ENCODE measurements at regions not wholly inside any gene's neighbourhood (a gene's known extent, or its start where the extent isn't known, plus 50 kb on each side); places are given as distances from the start of the nearest gene placed in this dataset.
"Not testable (repeated sequence)": the region's sequence is repeated elsewhere in the genome, so short reads cannot be mapped to it uniquely, and the experiment has no call there.

DNA sequence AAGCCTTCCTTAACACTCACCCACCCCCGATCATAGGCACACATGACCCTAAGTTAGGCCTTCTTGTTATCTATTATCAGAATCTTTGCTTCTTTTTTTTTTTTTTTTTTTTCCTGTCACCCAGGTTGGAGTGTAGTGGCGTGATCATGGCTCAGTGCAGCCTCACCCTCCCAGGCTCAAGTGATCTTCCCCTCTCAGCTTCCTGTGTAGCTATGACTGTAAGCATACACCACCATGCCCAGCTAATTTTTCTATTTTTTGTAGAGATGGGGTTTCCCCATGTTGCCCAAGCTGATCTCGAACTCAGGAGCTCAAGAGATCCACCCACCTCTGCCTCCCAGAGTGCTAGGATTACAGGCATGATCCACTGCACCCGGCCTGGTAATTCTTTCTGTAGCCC is 328.7 kb downstream of the NR4A2 start:
- DNase-seq, result no peak

DNA sequence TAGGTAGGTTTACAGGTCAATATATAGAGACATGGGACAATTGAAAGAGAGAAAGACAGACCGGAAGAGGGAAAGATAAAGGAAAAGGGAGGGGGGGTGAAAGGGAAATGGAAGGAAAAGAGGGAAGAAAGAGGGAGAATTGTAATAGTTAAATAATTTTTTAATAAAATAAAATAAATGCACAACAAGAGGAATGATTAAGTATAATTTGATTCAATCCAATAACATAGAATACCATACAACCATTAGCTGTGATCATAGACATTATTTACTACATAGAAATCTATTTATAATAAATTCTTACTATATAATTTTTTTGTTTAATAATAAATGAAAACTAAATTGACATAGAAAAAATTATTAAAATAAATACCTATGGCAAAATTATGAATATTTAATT is 330.7 kb downstream of the NR4A2 start:
- no peak for DNase-seq

DNA sequence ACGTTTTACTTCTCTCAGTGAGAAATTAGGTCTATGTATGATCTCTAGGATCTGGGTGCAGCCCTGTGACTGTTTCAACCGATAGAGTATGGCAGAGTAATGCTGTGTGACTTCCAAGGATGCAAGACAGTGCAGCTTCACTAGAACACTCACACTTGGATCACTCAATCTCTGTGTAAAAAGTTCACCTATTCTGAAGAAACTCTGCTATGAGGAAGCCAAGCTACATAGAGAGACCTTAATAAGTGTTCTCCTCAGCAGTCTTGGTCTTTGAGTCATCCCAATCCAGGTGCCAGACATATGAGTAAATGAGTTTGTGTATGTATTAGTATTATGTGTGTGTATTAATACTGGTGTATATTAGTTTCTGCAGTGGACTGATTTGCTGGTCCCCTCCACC is 335.0 kb downstream of the NR4A2 start:
- no peak for DNase-seq

DNA sequence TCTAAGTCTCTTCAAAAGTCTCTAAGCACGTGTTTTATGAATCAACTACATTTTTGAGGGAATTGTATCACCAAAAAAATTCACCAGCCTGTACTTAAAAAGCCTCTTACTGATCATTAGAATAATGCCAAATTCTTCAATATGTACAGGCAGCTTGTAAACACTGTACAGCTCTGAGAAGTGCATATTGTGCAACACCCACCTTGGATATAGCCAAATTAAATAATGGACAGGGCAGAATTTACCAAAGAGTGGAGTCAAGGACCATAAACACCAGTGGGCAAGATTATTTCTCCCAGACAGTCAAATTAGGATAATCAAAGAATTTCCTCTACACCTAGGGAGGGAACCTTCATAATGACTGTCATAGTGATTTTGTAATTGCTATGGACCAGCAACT is 338.2 kb downstream of the NR4A2 start:
- no peak for DNase-seq

DNA sequence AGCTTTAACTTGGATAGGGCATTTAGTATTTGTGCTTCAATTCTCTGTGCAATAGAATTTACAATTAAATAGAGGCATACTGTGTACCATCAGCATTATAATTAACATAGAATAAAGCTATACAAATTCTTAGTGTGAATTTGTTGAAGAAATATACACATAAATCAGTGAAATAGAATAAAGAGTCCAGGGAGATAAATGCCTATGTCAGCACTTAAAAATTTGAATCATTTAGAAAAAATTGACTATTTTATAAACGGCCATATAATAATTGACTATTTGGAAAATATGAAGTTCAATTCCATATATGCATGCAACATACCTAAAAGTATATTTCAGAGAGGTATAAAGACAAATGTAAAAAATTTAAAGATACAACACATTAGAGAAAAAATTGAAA is 348.7 kb downstream of the NR4A2 start:
- DNase-seq, result no peak

DNA sequence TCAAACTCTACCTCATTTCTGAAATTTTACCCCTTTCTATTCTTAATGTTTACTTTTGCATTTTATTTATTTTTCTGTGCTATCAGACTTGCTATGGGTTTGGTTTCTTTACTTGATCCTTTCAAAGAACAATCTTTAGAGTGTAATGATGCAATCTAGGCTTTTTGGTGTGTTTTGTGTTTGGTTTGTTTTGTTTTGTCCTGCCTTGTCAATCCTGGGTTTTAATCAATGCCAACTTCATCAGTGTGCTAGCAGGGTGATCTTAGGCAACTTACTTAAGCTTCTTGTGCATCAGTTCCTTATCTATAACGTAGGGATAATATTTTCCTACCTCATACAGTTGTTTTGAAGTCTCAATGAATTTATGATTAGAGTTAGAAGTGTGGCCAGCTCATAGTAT is 350.4 kb downstream of the NR4A2 start:
- DNase-seq, result no peak

DNA sequence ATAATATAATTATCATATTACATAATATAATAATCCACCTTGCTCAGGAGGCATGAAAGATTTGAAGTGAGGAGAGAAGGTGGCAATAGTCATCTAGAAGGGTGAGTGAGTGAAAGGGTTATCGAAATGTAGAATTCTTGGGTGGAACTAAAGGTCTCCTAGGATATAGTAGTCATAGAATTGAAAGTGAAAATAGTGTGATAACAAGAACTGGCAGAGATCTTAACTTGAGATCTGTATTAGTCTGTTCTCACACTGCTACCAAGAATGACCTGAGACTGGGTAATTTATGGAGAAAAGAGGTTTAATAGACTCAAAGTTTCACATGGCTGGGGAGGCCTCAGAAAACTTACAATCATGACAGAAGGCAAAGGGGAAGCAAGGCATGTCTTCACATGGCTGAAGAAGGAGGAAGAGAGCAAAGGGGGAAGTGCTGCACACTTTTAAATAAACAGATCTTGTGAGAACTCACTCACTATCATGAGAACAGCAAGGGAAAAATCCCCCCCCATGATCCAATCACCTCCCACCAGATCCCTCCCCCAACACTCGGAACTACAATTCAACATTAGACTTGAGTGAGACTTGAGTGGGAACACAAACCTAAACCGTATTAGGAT is 351.5 kb downstream of the NR4A2 start:
- DNase-seq, result no peak

DNA sequence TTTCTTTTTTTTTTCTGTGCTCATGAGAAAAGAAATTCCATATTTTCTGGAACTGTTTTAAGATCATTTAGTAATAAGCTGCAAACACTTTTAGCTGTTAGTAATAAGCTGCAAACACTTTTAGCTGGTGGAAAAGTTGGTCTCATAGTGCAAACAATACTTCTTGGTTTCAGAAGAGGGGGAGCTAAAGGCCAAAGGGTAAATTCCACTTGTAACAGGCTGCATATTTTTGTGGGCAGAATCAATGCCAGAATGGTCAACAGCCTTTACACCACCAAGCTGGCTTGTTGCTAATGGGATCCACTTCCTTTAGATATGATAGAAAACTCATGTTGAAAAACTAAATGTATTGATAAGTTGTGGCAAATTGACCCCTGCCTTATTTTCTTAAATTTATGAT is 356.8 kb downstream of the NR4A2 start:
- no peak for DNase-seq

DNA sequence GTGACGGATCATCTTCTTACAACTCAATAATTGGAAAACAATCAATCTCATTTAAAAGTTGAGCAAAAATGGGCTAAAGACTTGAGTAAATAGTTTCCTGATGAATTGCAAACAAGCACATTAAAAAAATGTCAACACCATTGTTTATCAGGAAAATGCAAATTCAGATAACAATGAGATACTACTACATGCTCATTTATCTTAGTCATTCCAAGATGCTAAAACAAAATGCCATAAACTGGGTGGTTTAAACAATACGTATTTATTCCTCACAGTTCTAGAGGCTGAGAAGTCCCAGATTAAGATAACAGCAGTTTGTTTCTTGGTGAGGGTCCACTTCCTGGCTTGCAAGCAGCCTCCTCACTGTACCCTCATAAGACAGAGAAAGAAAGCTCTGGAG is 359.6 kb downstream of the NR4A2 start:
- no peak for DNase-seq

DNA sequence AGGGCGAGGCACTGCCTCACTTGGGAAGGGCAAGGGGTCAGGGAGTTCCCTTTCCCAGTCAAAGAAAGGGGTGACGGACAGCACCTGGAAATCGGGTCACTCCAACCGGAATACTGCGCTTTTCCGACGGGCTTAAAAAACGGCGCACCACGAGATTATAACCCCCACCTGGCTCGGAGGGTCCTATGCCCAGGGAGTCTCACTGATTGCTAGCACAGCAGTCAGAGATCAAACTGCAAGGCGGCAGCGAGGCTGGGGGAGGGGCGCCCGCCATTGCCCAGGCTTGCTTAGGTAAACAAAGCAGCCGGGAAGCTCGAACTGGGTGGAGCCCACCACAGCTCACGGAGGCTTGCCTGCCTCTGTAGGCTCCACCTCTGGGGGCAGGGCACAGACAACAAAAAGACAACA is 366.5 kb downstream of the NR4A2 start:
- not testable (repeated sequence) for DNase-seq

DNA sequence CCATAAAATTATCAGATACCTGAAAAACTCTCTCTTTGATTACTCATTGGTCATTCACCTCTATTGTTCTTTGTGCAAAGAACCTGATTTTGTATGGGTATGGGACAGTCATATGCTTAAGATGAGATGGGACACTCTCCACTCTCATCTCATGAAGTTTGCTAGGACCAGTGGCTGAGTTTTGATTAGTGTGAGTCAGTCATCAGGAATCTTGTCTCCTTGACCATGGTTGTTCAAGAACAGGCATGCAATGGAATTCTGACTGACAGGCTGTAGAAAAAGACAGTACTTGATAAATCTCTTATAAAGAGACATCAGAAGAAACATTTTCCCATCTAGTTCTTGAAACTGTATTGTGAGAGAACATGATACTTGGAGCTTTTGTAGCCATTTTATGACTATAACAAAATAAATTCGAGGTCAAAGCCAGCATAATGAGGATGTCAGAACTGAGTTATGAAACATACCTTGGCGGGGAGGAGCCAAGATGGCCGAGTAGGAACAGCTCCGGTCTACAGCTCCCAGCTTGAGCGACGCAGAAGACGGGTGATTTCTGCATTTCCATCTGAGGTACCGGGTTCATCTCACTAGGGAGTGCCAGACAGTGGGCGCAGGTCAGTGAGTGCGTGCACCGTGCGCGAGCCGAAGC is 367.0 kb downstream of the NR4A2 start:
- DNase-seq, result no peak

DNA sequence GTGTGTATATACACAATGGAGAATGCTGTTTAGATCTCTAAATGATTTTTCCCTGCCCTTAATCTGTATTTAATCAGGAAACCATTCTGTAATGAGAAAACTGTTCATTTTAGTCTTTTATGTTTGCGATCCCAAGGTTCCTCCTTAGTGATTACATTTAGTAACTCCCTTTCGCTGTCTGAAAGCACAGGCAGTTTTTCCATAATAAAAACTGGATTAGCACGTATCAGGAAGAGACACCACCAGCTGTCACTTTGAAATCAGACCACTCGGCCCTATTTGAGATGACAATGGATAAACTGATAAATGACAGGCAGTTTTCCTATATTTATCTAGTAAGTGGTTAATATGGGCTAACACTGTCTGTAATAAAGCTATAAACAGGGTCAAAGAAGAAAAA is 370.9 kb downstream of the NR4A2 start:
- DNase-seq, result no peak

DNA sequence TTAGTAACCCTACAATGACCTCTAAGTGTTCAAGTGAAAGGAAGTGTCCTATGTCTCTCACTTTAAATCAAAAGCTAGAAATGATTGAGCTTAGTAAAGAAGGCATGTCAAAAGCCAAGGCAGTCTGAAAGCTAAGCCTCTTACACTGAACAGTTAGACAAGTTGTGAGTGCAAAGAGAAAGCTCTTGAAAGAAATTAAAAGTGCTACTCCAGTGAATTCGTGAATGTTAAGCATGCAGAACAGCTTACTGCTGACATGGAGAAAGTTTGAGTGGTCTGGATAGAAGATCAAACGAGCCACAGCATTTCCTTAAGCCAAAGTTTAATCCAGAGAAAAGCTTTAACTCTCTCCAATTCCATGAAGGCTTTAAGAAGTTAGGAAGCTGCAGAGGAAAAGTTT is 373.7 kb downstream of the NR4A2 start:
- no peak for DNase-seq

DNA sequence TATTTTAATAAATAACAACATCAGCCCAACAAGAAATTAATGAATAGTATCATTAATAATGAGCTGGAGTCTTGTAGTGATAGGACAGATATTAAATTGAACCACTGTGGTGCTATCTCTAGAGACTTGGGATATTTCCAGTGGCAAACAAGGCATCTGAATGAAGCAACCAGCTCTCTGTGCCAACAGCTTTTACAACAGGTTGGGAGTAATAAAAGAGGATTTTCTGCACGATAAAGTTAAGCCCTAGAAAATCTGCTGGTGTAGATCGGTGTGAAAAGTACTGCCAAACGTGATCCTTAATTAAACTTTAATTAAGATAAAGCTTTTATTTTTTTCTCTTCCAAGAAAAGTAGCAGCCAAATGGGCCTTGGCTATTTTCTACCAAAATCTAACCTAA is 385.5 kb downstream of the NR4A2 start:
- no peak for DNase-seq

DNA sequence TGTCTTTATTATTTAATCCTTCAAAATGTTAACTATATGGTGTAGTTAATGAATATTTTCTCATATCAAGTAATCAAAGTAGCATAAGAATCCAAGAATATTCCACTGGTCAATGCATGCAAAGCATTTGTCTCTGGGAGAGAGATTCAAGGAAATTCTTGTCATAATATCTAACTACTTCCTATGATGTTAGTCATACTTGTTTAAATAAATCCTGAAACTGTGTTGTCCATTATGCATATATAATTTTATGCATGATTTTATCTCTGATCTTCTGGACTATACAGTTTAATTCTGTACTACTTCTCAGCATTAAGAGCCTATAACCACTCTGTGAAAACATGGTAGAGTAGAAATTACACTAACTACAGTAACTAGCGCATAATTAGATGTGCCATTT is 388.3 kb downstream of the NR4A2 start:
- DNase-seq, result no peak

DNA sequence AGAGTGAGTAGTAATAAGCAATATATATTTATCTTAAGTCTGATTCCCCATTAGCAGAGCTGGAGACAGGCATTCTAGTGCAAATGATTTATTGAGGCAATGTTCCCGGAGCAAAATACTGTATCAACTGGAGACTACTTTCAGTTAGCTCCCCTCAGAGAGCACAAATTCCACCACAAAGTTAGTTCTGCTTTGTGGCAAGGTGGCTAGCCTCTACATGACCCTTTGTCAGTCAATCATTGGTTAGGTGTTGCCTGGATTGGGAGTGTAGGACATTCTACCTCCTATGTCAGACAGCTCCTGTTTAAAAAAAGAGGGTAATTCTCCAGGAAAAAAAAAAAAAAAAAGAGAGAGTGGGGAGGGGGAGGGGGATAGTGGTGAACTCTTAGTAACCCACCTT is 402.2 kb downstream of the NR4A2 start:
- DNase-seq, result no peak

DNA sequence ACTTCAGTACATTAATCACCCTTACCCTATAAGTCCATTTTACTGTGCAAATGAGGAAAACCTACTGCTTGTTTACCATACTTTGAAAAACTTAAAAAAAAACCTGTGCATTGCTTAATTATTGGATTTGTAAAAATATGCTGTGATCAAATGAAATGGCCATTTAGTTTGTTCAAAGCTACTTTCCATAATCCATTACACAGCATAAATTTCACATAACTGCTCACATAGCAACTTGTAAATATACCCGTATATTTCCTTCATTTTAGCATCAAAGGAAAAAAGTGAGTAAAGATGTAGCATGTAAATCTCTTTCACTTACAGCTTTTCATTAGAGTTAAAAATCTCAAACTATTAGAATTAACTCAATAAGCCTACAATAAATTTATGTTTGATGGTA is 415.1 kb downstream of the NR4A2 start:
- no peak for DNase-seq

DNA sequence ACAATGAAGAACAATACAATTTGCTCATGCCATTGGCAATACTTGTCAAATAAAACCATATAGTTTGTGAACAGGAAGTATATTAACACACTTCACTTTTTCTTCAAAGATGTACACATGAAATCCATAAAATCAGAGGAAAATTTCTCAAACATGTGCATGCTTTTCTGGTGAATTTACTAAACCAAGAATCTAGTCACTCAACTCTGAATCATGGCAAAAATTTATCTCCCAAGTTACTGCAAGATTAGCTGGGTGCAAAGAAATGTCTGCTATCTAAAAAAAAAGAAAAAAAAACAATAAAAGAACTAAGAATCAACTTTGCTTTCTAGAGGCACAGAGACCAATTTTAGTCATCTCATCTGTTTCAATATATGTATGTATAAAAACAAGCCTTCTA is 419.2 kb downstream of the NR4A2 start:
- DNase-seq, result no peak

DNA sequence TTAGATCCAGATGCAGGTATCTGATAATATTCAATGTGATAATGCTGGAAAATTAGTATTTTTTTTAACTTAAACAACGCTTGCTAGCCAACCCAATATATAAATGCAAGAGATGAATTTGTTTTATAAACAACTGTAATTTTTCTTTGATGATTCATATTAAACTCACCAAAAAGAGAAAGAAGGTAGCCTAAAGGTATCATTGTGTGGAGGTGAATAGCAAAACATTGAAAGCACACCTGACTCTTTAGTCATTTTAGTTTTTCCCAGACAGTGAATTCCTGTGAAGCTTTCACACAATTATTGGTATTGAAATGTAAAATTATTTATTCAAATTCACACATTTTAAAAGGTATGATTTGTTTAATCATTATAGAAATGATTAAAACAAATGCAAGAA is 424.0 kb downstream of the NR4A2 start:
- DNase-seq, result no peak

DNA sequence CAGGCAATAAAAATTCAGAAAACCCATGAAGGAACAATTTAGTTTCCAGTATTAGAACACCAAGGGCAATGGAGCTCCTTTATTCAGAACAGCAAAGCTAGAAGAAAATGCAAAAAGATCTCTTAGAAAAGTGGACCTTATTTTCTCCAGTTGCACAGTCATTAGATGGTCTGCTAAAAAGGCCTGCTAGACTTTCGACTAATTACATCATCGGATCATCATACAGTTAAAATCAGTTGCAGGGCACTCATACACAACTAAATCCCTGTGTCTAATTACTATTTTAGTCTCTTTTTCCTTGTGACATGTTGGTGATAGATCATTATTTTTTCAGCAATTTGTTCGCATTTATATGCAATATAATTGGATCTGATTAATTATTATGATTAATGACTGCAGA is 425.3 kb downstream of the NR4A2 start:
- no peak for DNase-seq

DNA sequence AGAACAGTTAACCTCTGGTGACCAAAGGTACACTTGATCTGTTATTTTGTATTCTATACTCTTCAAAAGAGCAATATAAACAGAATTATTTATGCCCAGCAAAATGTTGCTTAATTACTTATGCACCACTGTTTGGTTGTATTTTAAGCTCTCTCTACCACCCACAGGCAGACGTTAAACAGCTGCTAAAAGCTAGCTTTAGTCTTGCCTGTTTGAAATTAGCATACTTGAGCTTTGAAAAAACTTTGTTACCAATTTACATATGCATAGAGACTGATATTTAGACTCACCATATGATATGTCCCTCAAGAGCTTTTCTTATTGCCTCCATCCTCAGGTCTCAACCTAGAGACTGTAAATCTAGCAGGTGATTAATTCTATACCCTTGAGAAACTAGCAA is 426.9 kb downstream of the NR4A2 start:
- no peak for DNase-seq

DNA sequence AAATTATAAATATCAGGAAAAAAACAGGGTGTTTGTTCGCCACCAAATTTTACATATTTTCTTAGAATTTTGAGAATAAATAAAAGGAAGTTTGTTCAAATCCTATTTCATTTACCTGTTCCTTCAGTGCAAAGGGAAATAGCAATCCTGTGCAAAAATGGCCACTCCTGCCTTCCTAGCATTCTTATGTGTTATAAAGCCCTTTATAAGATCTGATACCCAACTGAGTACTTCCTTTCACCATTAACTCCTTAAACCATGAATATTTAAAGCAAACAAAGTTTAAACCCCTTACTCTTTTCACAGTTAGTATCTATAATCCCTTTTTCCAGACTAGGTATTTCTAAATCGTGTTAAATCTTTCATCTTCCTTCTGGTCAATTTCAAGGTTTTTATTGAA is 427.8 kb downstream of the NR4A2 start:
- no peak for DNase-seq

DNA sequence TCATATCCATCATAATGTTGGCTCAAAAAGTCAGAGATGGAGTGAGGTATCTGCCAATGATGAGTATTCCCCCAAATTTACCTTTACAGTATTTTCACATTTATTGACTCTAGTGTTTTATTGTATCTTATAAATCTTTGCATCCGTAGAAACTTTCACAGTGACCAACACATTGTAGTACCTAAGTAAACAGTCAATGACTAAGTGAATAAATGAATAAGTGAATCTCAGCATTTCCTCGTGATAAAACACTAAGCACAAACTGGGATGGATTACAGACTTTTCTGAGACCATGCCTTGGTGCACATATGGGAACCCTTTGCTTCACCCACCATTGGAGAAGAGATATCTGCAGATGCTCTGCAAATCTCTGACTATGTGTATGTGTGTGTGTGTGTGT is 429.9 kb downstream of the NR4A2 start:
- no peak for DNase-seq

DNA sequence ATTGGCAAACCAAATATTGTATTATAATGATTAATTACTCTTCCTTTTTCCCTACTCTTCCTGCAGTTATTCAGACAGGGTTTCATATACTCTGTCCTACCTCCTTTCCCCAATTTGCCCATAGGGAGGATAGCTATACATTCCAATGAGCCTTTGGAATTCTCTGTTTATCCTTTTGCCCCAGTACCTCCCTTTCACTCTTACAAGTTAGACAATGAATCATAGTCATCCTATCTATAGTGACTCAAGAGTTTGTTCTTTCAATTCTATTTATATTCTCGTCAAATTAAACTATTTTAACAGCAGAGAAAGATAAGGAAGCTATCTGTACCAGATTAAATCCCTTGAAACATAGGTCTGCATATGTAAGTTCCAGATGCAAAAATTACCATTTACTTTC is 437.5 kb downstream of the NR4A2 start:
- DNase-seq, result no peak

DNA sequence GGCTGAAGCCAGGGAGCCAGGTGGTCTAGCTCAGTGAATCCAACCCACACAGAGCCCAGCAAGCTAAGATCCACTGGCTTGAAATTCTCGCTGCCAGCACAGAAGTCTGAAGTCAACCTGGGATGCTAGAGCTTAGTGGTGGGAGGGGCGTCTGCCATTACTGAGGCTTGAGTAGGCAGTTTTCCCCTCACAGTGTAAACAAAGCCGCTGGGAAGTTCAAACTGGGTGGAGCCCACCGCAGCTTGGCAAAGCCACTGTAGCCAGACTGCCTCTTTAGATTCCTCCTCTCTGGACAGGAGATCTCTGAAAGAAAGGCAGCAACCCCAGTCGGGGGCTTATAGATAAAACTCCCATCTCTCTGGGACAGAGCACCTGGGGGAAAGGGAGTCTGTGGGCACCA is 452.1 kb downstream of the NR4A2 start:
- not testable (repeated sequence) for DNase-seq

Measured in midbrain (tissue), 1 donor.